ENCODE measurements at regions not wholly inside any gene's neighbourhood (a gene's known extent, or its start where the extent isn't known, plus 50 kb on each side); places are given as distances from the start of the nearest gene placed in this dataset.
A peak's percentile ranks its signal among the peaks of the same experiment; 100 is the strongest.

- H3K9ac ChIP-seq (ENCODE audit: low read length), result no peak overlapping the region
- H2AFZ ChIP-seq (ENCODE audit: low read length), result no peak overlapping the region
- H3F3A ChIP-seq (ENCODE audit: insufficient read depth, low read length), result no peaks in the 10 kb centered on the region
- 0 out of 2 replicates have a peak, but pooled peaks cover 4% of the 10 kb centered on the region for H3K4me1 ChIP-seq (ENCODE audit: low read length)
- no peak for DNase-seq
- TF ChIP-seq CTCF (IDR thresholded peaks at IDR 0.05; ENCODE audit: low read length), result no peak
- no peak for TF ChIP-seq EZH2phosphoT487 (IDR thresholded peaks at IDR 0.05; ENCODE audit: low read length)
- no peak for TF ChIP-seq EZH2 (optimal IDR thresholded peaks at IDR 0.05; ENCODE audit: low read depth, low read length)
- no peaks in the 10 kb centered on the region for H3K27me3 ChIP-seq (replicated peaks; ENCODE audit: insufficient read depth, low read length)
- no peaks in the 10 kb centered on the region for H4K20me1 ChIP-seq (ENCODE audit: insufficient read depth, low read length)
- H3K9me3 ChIP-seq (replicated peaks; ENCODE audit: insufficient read depth, low read length), result no peaks in the 10 kb centered on the region
- H3K27ac ChIP-seq (ENCODE audit: low read length), result no peak overlapping the region
- H3K9me2 ChIP-seq (replicated peaks; ENCODE audit: insufficient read depth, low read length), result no peaks in the 10 kb centered on the region
- H3K4me3 ChIP-seq (ENCODE audit: low read length), result no peak overlapping the region
- H3K79me2 ChIP-seq (ENCODE audit: low read length), result no peaks in the 10 kb centered on the region
- no peak overlapping the region for H3K4me2 ChIP-seq (ENCODE audit: low read depth, low read length)
- no peaks in the 10 kb centered on the region for H3K36me3 ChIP-seq (replicated peaks; ENCODE audit: insufficient read depth, low read length)
These were observed 920.2 kb downstream of the TYW1 start for GRCh38 chr7:67916571-67917436.

GRCh38 chr7:67917437-67917755 lies 920.8 kb downstream of the TYW1 start:
- Histone ChIP-seq H3K9me3 (replicated peaks; ENCODE audit: insufficient read depth, low read length) (no peaks in the 10 kb centered on the region), H3K4me1 (ENCODE audit: low read length) (0 out of 2 replicates have a peak, but pooled peaks cover 4% of the 10 kb centered on the region)

GRCh38 chr7:67918158-67918557 lies 921.5 kb downstream of the TYW1 start:
- Histone ChIP-seq H4K20me1 (ENCODE audit: insufficient read depth, low read length) (no peaks in the 10 kb centered on the region), H2AFZ (ENCODE audit: low read length) (no peak overlapping the region), H3K4me1 (ENCODE audit: low read length) (0 out of 2 replicates have a peak, but pooled peaks cover 4% of the 10 kb centered on the region), H3K9me2 (replicated peaks; ENCODE audit: insufficient read depth, low read length) (no peaks in the 10 kb centered on the region), H3K4me2 (ENCODE audit: low read depth, low read length) (no peak overlapping the region), H3K27ac (ENCODE audit: low read length) (peak overlapping the region; percentile 2; the same call in 1 of the 2 replicates), H3K4me3 (ENCODE audit: low read length) (no peak overlapping the region), H3K9me3 (replicated peaks; ENCODE audit: insufficient read depth, low read length) (no peaks in the 10 kb centered on the region), H3K27me3 (replicated peaks; ENCODE audit: insufficient read depth, low read length) (no peaks in the 10 kb centered on the region), H3K79me2 (ENCODE audit: low read length) (no peaks in the 10 kb centered on the region), H3K9ac (ENCODE audit: low read length) (no peak overlapping the region), H3F3A (ENCODE audit: insufficient read depth, low read length) (no peaks in the 10 kb centered on the region), H3K36me3 (replicated peaks; ENCODE audit: insufficient read depth, low read length) (no peaks in the 10 kb centered on the region)
- TF ChIP-seq CTCF (IDR thresholded peaks at IDR 0.05; ENCODE audit: low read length) (no peak), EZH2 (optimal IDR thresholded peaks at IDR 0.05; ENCODE audit: low read depth, low read length) (no peak), EZH2phosphoT487 (IDR thresholded peaks at IDR 0.05; ENCODE audit: low read length) (no peak)
- peak; percentile 33 for DNase-seq

More at GRCh38 chr7:67917437-67917755, 920.8 kb downstream of the TYW1 start:
- Histone ChIP-seq H3K9ac (ENCODE audit: low read length) (no peak overlapping the region), H3K27me3 (replicated peaks; ENCODE audit: insufficient read depth, low read length) (no peaks in the 10 kb centered on the region), H3K4me3 (ENCODE audit: low read length) (no peak overlapping the region), H3K9me2 (replicated peaks; ENCODE audit: insufficient read depth, low read length) (no peaks in the 10 kb centered on the region), H3K27ac (ENCODE audit: low read length) (no peak overlapping the region), H3F3A (ENCODE audit: insufficient read depth, low read length) (no peaks in the 10 kb centered on the region), H3K4me2 (ENCODE audit: low read depth, low read length) (no peak overlapping the region), H3K36me3 (replicated peaks; ENCODE audit: insufficient read depth, low read length) (no peaks in the 10 kb centered on the region), H4K20me1 (ENCODE audit: insufficient read depth, low read length) (no peaks in the 10 kb centered on the region), H3K79me2 (ENCODE audit: low read length) (no peaks in the 10 kb centered on the region), H2AFZ (ENCODE audit: low read length) (no peak overlapping the region)
- DNase-seq, result no peak
- no peak for TF ChIP-seq EZH2 (optimal IDR thresholded peaks at IDR 0.05; ENCODE audit: low read depth, low read length)
- no peak for TF ChIP-seq CTCF (IDR thresholded peaks at IDR 0.05; ENCODE audit: low read length)
- TF ChIP-seq EZH2phosphoT487 (IDR thresholded peaks at IDR 0.05; ENCODE audit: low read length), result no peak
